ENCODE measurements at regions not wholly inside any gene's neighbourhood (a gene's known extent, or its start where the extent isn't known, plus 50 kb on each side); places are given as distances from the start of the nearest gene placed in this dataset.

DNA sequence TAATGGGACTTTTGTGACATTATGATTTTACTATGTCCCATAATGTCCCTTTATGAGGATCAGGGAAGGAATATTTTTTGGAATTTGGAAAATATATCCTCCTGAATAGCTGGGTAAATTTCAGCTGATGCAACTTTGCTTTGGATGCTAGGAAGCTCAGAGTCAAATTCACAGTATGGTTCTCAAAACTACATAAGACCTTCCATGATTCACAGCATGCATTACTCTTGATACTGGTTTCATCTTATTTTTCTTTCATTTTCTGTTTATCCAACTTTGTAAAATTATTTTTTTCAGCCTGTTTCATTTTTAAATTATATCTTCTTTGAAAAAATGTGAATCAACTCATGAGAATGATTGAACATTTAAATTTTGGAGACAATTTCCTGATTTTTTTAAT lies 160.2 kb downstream of the ATP6V1G3 start:
- Histone ChIP-seq H3F3A (ENCODE audit: insufficient read depth) (no peaks in the 10 kb centered on the region), H3K9ac (no peak overlapping the region), H2AFZ (peak overlapping the region; percentile 21), H3K36me3 (ENCODE audit: low read depth) (no peaks in the 10 kb centered on the region), H3K4me1 (ENCODE audit: insufficient read depth) (no peaks in the 10 kb centered on the region), H3K4me2 (ENCODE audit: unreplicated experiment) (no peak overlapping the region), H3K4me3 (no peak overlapping the region), H3K27ac (no peak overlapping the region), H3K9me3 (ENCODE audit: low read depth) (no peaks in the 10 kb centered on the region), H4K20me1 (ENCODE audit: insufficient read depth) (no peaks in the 10 kb centered on the region), H3K79me2 (ENCODE audit: insufficient read depth) (no peaks in the 10 kb centered on the region), H3K9me2 (ENCODE audit: insufficient read depth) (no peaks in the 10 kb centered on the region), H3K27me3 (replicated peaks; ENCODE audit: insufficient read depth) (no peaks in the 10 kb centered on the region)
- TF ChIP-seq EZH2phosphoT487 (IDR thresholded peaks at IDR 0.05; ENCODE audit: insufficient read depth, low read depth) (no peak), EZH2 (IDR thresholded peaks at IDR 0.05; ENCODE audit: insufficient read depth, poor library complexity, severe bottlenecking) (no peak)
- no peak for DNase-seq
- in situ Hi-C loops (cut with MboI), result no loop called here

DNA sequence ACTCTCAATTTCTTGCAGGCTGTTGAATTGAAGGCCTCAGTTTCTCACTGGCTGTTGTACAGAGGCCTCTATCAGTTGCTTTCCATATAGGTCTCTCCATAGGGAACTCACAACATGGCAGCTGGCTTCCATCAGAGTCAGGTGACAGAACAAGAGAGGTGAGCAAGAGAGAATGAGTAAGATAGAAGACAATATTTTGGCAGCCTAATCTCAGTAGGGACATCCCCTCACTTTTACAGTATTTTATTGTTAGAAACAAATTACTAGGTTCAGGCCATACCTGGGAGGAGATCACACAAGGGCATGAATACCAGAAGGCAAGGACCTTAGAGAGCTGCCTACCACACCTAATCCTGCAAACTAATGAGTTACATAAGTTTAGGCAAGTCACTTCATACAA lies 162.8 kb downstream of the ATP6V1G3 start:
- DNase-seq, result no peak
- Histone ChIP-seq H3K79me2 (ENCODE audit: insufficient read depth) (no peaks in the 10 kb centered on the region), H3K4me3 (no peak overlapping the region), H3K4me1 (ENCODE audit: insufficient read depth) (no peaks in the 10 kb centered on the region), H2AFZ (no peak overlapping the region; the same call in 1 of the 2 replicates), H3K27me3 (replicated peaks; ENCODE audit: insufficient read depth) (no peaks in the 10 kb centered on the region), H4K20me1 (ENCODE audit: insufficient read depth) (no peaks in the 10 kb centered on the region), H3K9ac (no peak overlapping the region), H3K9me2 (ENCODE audit: insufficient read depth) (no peaks in the 10 kb centered on the region), H3K9me3 (ENCODE audit: low read depth) (no peaks in the 10 kb centered on the region), H3K4me2 (ENCODE audit: unreplicated experiment) (no peak overlapping the region), H3K36me3 (ENCODE audit: low read depth) (no peaks in the 10 kb centered on the region), H3F3A (ENCODE audit: insufficient read depth) (no peaks in the 10 kb centered on the region), H3K27ac (no peak overlapping the region)
- in situ Hi-C loops (cut with MboI), result no loop called here
- TF ChIP-seq EZH2 (IDR thresholded peaks at IDR 0.05; ENCODE audit: insufficient read depth, poor library complexity, severe bottlenecking) (no peak), EZH2phosphoT487 (IDR thresholded peaks at IDR 0.05; ENCODE audit: insufficient read depth, low read depth) (no peak)

DNA sequence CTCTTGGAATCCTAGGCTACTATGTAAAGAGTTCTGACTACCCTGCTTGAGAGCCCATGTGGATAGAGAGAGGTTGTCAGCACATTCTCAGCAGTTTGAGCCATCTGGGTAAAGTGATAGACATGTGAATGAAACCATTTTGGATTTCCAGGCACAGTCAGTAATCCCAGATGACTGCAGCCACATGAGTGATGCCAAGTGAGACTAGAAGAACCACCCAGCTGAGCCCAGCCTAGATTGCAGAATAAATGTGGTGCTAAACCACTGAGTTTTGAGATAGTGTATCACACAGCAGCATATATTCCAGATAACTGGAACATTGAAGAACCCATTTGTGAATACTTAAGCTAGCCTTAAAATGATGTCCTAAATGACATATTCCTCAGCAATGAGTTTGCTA lies 166.2 kb downstream of the ATP6V1G3 start:
- H3K9me3 ChIP-seq (ENCODE audit: low read depth), result no peaks in the 10 kb centered on the region
- no peaks in the 10 kb centered on the region for H3F3A ChIP-seq (ENCODE audit: insufficient read depth)
- no peak overlapping the region for H2AFZ ChIP-seq
- in situ Hi-C loops (cut with MboI), result no loop called here
- H3K36me3 ChIP-seq (ENCODE audit: low read depth), result no peaks in the 10 kb centered on the region
- no peak for DNase-seq
- peaks cover 4% of the 10 kb centered on the region; the same call in 1 of the 2 replicates for H3K9me2 ChIP-seq (ENCODE audit: insufficient read depth)
- no peak overlapping the region for H3K4me3 ChIP-seq
- H3K27me3 ChIP-seq (replicated peaks; ENCODE audit: insufficient read depth), result no peaks in the 10 kb centered on the region
- TF ChIP-seq EZH2phosphoT487 (IDR thresholded peaks at IDR 0.05; ENCODE audit: insufficient read depth, low read depth) (no peak), EZH2 (IDR thresholded peaks at IDR 0.05; ENCODE audit: insufficient read depth, poor library complexity, severe bottlenecking) (no peak)
- H3K79me2 ChIP-seq (ENCODE audit: insufficient read depth), result no peaks in the 10 kb centered on the region
- H3K4me2 ChIP-seq (ENCODE audit: unreplicated experiment), result no peak overlapping the region
- no peaks in the 10 kb centered on the region for H3K4me1 ChIP-seq (ENCODE audit: insufficient read depth)
- H3K27ac ChIP-seq, result no peak overlapping the region
- no peaks in the 10 kb centered on the region for H4K20me1 ChIP-seq (ENCODE audit: insufficient read depth)
- no peak overlapping the region for H3K9ac ChIP-seq

DNA sequence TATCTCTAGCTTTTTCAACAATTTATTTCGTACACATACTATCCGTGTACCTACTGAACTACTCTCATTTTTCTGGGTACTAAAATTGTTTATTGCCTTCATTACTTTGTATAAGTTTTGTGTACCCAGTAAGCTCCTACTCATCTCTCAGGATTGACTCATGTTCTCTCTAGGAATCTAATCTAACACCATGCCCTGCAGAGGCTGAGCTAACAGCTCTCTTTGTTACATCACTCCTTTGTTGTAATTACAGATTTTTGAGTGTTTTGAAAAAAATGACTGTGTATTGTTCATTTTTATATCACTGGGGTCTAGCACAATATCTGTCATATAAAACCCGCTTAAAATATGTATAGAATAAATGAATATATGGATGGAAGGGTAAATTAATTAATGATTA lies 167.1 kb downstream of the ATP6V1G3 start:
- Histone ChIP-seq H3K9me3 (ENCODE audit: low read depth) (no peaks in the 10 kb centered on the region), H3K9ac (no peak overlapping the region), H3K4me3 (no peak overlapping the region), H4K20me1 (ENCODE audit: insufficient read depth) (no peaks in the 10 kb centered on the region), H3K27ac (no peak overlapping the region), H3K4me2 (ENCODE audit: unreplicated experiment) (no peak overlapping the region), H3F3A (ENCODE audit: insufficient read depth) (no peaks in the 10 kb centered on the region), H3K79me2 (ENCODE audit: insufficient read depth) (no peaks in the 10 kb centered on the region), H3K36me3 (ENCODE audit: low read depth) (no peaks in the 10 kb centered on the region), H3K4me1 (ENCODE audit: insufficient read depth) (no peaks in the 10 kb centered on the region), H3K27me3 (replicated peaks; ENCODE audit: insufficient read depth) (no peaks in the 10 kb centered on the region), H2AFZ (peak overlapping the region; percentile 15; the same call in 1 of the 2 replicates), H3K9me2 (ENCODE audit: insufficient read depth) (peaks cover 4% of the 10 kb centered on the region; the same call in 1 of the 2 replicates)
- TF ChIP-seq EZH2 (IDR thresholded peaks at IDR 0.05; ENCODE audit: insufficient read depth, poor library complexity, severe bottlenecking) (no peak), EZH2phosphoT487 (IDR thresholded peaks at IDR 0.05; ENCODE audit: insufficient read depth, low read depth) (no peak)
- 69 to 76% methylated on average over 3 of the region's 3 CpGs for WGBS, 2 experiments (ENCODE audit: low coverage in 1 of 2, low lambda C conversion rate in 2 of 2, missing lambda C conversion rate in 2 of 2)
- DNase-seq, result peak; percentile 48
- in situ Hi-C loops (cut with MboI), result no loop called here
